K562 (cell line): ENCODE measurements at regions not wholly inside any gene's neighbourhood (a gene's known extent, or its start where the extent isn't known, plus 50 kb on each side); places are given as distances from the start of the nearest gene placed in this dataset.
"Not testable (repeated sequence)": the region's sequence is repeated elsewhere in the genome, so short reads cannot be mapped to it uniquely, and the experiment has no call there.

Source experiments
- ATAC-seq: fragments of 200-7000 bp; cut with Tn5 transposase; 3 replicates; pipeline ENCODE4 v1.9.1; 2020; ENCODE audit warnings: moderate library complexity
- BruUV-seq: library from RNA; stranded (reverse); fragments of 400-500 nt; replicated peaks from 2 replicates; lab custom pipeline; 2021; lab: Mats Ljungman, UMichigan
- CTCF ChIA-PET: fragments of 300-600 bp; formaldehyde crosslinking; extraction: SDS; loops from one replicate; lab custom pipeline; 2021; ENCODE audit warnings: low intra/inter-chr PET ratio; lab: Yijun Ruan, JAX
- POLR2A ChIA-PET: fragments of 300-600, 350-650 bp; sonication (Branson Sonifier 250); formaldehyde crosslinking; extraction: SDS; loops from one replicate; lab custom pipeline; 2021; ENCODE audit warnings: antibody characterized with exemption, inconsistent platforms; lab: Yijun Ruan, JAX
- DNase-seq, 4 experiments: peaks; one replicate each; pipeline versions ENCODE4 v3.0.0 to v3.0.0-alpha.2; 2011 to 2018; ENCODE audit warnings: low spot score in 3 of 4, mixed read lengths in 3 of 4; ENCODE audit errors: extremely low read depth in 1 of 4
- FAIRE-seq: peaks from 2 replicates; lab custom pipeline; 2011; peaks lifted over from hg19 to GRCh38; lab: Jason Lieb, UNC
- H2AFZ ChIP-seq: 2 replicates; pipeline ENCODE4 v1.6.0; 2011; ENCODE audit warnings: low read depth, low read length, control low read depth, inconsistent platforms
- H3K27ac ChIP-seq: fragments of 200-600 bp; 3 replicates; pipeline ENCODE4 v1.8.0; 2011; ENCODE audit warnings: low read depth, mild to moderate bottlenecking, control low read depth, inconsistent platforms, low read length, moderate library complexity, mixed read lengths; ENCODE audit errors: extremely low read depth
- H3K27me3 ChIP-seq, 2 experiments: fragments of 300-600 bp in 1 of 2; 2 replicates in 1 of 2; 3 replicates in 1 of 2; pipeline versions ENCODE4 v1.6.0 to v1.8.0; 2011; ENCODE audit warnings: inconsistent platforms in 2 of 2, low read length in 2 of 2, mild to moderate bottlenecking in 1 of 2, mixed read lengths in 1 of 2, moderate library complexity in 1 of 2; ENCODE audit not compliant: control insufficient read depth in 2 of 2, insufficient read depth in 2 of 2
- H3K36me3 ChIP-seq: fragments of 300-600 bp; 3 replicates; pipeline ENCODE4 v1.8.0; 2011; ENCODE audit warnings: mild to moderate bottlenecking, low read length, inconsistent platforms; ENCODE audit not compliant: control insufficient read depth, insufficient read depth
- H3K4me1 ChIP-seq, 2 experiments: fragments of 200-600 bp in 1 of 2; replicated peaks in 1 of 2; 2 replicates in 1 of 2; 3 replicates in 1 of 2; pipeline versions ENCODE4 v1.5.1 to v1.8.0; 2011; ENCODE audit warnings: inconsistent platforms in 2 of 2, low read length in 2 of 2, mild to moderate bottlenecking in 1 of 2, mixed read lengths in 1 of 2, moderate library complexity in 1 of 2; ENCODE audit not compliant: control insufficient read depth in 2 of 2, insufficient read depth in 2 of 2
- H3K4me2 ChIP-seq: 2 replicates; pipeline ENCODE4 v1.6.1; 2011; ENCODE audit warnings: low read length, control low read depth, inconsistent platforms, mixed read lengths; ENCODE audit not compliant: insufficient read depth
- H3K4me3 ChIP-seq: fragments of 200-600 bp; sonication (generic), shearing (Covaris generic); 2 replicates; pipeline ENCODE4 v1.5.1; 2016; ENCODE audit warnings: control low read depth, inconsistent platforms
- H3K79me2 ChIP-seq: fragments of 200-600 bp; 3 replicates; pipeline ENCODE4 v1.8.0; 2011; ENCODE audit warnings: low read length, inconsistent platforms; ENCODE audit not compliant: control insufficient read depth, insufficient read depth
- H3K9ac ChIP-seq, 2 experiments: 2 replicates each; pipeline versions ENCODE4 v1.6.0 to v1.6.1; 2011; ENCODE audit warnings: low read depth in 2 of 2, low read length in 2 of 2, control low read depth in 1 of 2, inconsistent platforms in 1 of 2, mild to moderate bottlenecking in 1 of 2, mixed read lengths in 1 of 2; ENCODE audit not compliant: insufficient read depth in 1 of 2
- H3K9me1 ChIP-seq: one replicate; pipeline ENCODE4 v1.6.0; 2011; ENCODE audit warnings: inconsistent platforms, mild to moderate bottlenecking, low read length, moderate library complexity; ENCODE audit not compliant: control insufficient read depth, insufficient read depth
- H3K9me3 ChIP-seq: replicated peaks from 2 replicates; pipeline ENCODE4 v1.5.1; 2011; ENCODE audit warnings: low read depth, low read length, inconsistent platforms; ENCODE audit not compliant: control insufficient read depth, insufficient read depth
- H4K20me1 ChIP-seq: replicated peaks from 2 replicates; pipeline ENCODE4 v1.6.1; 2011; ENCODE audit warnings: low read length, inconsistent platforms, mixed read lengths; ENCODE audit not compliant: control insufficient read depth, insufficient read depth
- REST ChIP-seq, 2 experiments: fragments of 450-650 bp; formaldehyde crosslinking in 1 of 2; IDR thresholded peaks; 2 replicates each; pipeline versions ENCODE4 v1.4.0 to v1.6.1; 2014 to 2020; ENCODE audit warnings: mild to moderate bottlenecking in 2 of 2, borderline replicate concordance in 1 of 2, low read depth in 1 of 2
- STAT5B ChIP-seq: fragments of 250-450 bp; sonication (Bioruptor Pico); IDR thresholded peaks from 2 replicates; pipeline ENCODE4 v1.8.0; 2021; ENCODE audit warnings: mild to moderate bottlenecking, inconsistent platforms
- ZNF224 ChIP-seq: sonication (generic); formaldehyde crosslinking; IDR thresholded peaks from 2 replicates; pipeline ENCODE4 v1.8.0; 2022; ENCODE audit warnings: mild to moderate bottlenecking, missing genetic modification reagents
- WGBS: fragments of 100-300 bp; shearing (Covaris generic); methylation state at CpG from one replicate; pipeline ENCODE4 v1.1.6; 2016; ENCODE audit warnings: low coverage, mixed read lengths; ENCODE audit not compliant: insufficient coverage; ENCODE audit errors: missing lambda C conversion rate; 5-methylcytosine and 5-hydroxymethylcytosine counted together
- in situ Hi-C: fragments of 300-500 bp; cut with MboI; formaldehyde crosslinking; loops from 4 replicates; pipeline ENCODE4 v1.15.0; 2018; ENCODE audit warnings: inconsistent platforms, mixed read lengths
- intact Hi-C: fragments of 100-400 bp; cut with micrococcal nuclease; formaldehyde crosslinking; loops from 2 replicates; pipeline ENCODE4 v1.14.2; 2022

DNA sequence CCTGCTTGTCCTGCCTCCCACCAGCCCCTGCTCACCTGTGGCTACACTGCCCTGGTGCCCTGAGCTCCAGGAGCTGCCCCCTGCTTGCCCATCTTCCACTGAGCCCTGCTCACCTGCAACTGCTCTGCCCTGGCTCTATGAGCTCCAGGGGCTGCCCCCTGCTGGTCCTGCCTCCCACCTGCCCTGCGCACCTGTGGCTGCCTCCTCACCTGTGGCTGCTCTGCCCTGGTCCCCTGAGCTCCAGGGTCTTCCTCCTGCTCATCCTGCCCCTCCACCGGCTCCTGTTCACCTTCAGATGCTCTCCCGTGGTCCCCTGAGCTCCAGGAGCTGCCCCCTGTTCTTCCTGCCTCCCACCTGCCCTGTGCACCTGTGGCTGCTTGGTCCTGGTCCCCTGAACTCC lies 247.6 kb downstream of the TMEM121 start (continued):
- TF ChIP-seq ZNF224 (CRISPR knock-in tag) (no peak), STAT5B (CRISPR knock-in tag) (no peak)

GRCh38 chr14:105774585-105775348 lies 248.4 kb downstream of the TMEM121 start:
- H4K20me1 ChIP-seq; H3K36me3 ChIP-seq; H3K4me2 ChIP-seq; in situ Hi-C loops; ATAC-seq; DNase-seq; H3K9me3 ChIP-seq; BruUV-seq; POLR2A ChIA-PET; intact Hi-C loops; H3K27ac ChIP-seq; H3K9me1 ChIP-seq; H3K4me3 ChIP-seq; H3K9ac ChIP-seq; H2AFZ ChIP-seq; H3K79me2 ChIP-seq; H3K4me1 ChIP-seq; FAIRE-seq; CTCF ChIA-PET; H3K27me3 ChIP-seq; TF ChIP-seq REST (CRISPR knock-in tag; IDR thresholded peaks at IDR 0.05; ENCODE audit: low read depth): not testable (repeated sequence)
- TF ChIP-seq REST (IDR thresholded peaks at IDR 0.05; ENCODE audit: borderline replicate concordance) = 0 out of 2 replicates have a peak, but pooled peaks have one; percentile 6
- WGBS = no CpG with 5 or more reads among the region's 20 CpGs

DNA sequence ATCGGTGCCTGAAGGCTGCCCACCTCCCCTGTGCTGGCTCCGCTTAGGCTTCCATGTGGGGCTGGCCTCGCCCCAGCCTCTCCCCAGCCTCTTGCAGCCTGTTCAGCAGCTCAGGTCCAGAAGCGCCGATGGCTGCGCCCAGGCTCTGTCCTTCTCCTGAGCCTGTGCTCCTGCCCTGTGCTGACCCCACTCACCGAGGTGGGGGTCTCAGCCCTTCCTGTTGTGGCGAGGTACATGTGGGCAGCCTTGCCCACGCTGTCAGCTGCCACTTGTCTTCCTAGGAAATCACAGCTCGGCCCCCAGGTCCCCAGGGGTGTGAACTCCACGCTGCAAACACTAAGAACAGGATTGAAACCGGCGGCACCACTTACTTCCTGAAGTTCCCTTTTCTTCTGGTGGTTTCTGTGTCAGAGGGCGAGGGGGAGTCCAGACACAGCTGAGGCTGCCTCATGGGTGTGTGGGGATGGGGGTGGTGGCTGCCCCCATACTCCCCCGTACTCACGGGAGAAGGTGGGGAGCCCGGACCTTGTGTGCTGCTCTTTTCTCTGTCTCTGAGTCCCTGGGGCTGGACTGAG lies 249.1 kb downstream of the TMEM121 start:
- CTCF ChIA-PET = not testable (repeated sequence)

More for the DNA sequence above, 249.1 kb downstream of the TMEM121 start:
- 0% methylated on average over 6 of the region's 17 CpGs for WGBS
- H4K20me1 ChIP-seq, H3K79me2 ChIP-seq, H3K36me3 ChIP-seq, H3K9me1 ChIP-seq, in situ Hi-C loops, H3K4me2 ChIP-seq, BruUV-seq, FAIRE-seq, intact Hi-C loops, ATAC-seq, H3K9ac ChIP-seq, POLR2A ChIA-PET, H3K4me3 ChIP-seq, H2AFZ ChIP-seq, H3K27me3 ChIP-seq, H3K9me3 ChIP-seq, H3K27ac ChIP-seq, H3K4me1 ChIP-seq, DNase-seq: not testable (repeated sequence)
